GM12892 (cell line): ENCODE measurements at regions not wholly inside any gene's neighbourhood (a gene's known extent, or its start where the extent isn't known, plus 50 kb on each side); places are given as distances from the start of the nearest gene placed in this dataset.

ENCODE experiments used
- POLR2A ChIP-seq: IDR thresholded peaks from 2 replicates; pipeline ENCODE4 v1.6.1; 2011; ENCODE audit warnings: low read depth, low read length, control low read depth
- POLR2AphosphoS5 ChIP-seq: IDR thresholded peaks from 2 replicates; pipeline ENCODE4 v1.6.1; 2011; ENCODE audit warnings: low read depth, low read length, control low read depth
- TAF1 ChIP-seq: IDR thresholded peaks from 2 replicates; pipeline ENCODE4 v1.6.1; 2011; ENCODE audit warnings: low read depth, mild to moderate bottlenecking, control low read depth, low read length, borderline replicate concordance

DNA sequence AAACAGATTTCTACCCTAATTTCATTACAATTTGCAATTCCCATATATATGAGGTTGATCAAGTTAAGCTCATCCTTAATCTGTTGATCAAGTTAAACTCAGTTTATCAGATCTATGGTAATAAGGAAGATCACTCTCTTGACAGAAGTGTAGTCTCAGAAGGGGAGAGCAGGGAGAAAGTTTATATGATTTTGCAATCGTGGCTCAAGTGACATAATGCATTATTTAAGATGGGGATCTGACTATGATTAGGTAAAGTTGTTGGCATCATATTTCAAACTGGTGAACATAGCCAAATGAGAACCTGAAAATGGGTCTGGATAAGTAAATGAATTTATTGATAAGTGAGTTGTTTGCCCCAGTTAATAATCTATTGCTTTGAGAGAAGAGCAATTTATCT, 995.3 kb downstream of the OTOL1 start:
- TF ChIP-seq POLR2A (no peak), TAF1 (no peak), POLR2AphosphoS5 (no peak)
